Esophagus muscularis mucosa (tissue), 4 donors: ENCODE measurements at regions not wholly inside any gene's neighbourhood (a gene's known extent, or its start where the extent isn't known, plus 50 kb on each side); places are given as distances from the start of the nearest gene placed in this dataset.

Experiments
- DNase-seq: peaks from one replicate; pipeline ENCODE4 v3.0.0-alpha.2; 2017; ENCODE audit errors: extremely low spot score
- H3K27ac ChIP-seq, 4 donors: fragments of 200-600 bp; sonication (generic); replicated peaks in 1 of 4; 1 replicate in 3 of 4; 2 replicates in 1 of 4; pipeline ENCODE4 v1.5.1; 2016 to 2019; ENCODE audit warnings: mild to moderate bottlenecking in 1 of 4
- H3K27me3 ChIP-seq, 4 donors: fragments of 200-600 bp; sonication (generic); one replicate each; pipeline versions ENCODE4 v1.5.1 to v1.6.0; 2016 to 2019
- H3K36me3 ChIP-seq, 4 donors: fragments of 200-600 bp; sonication (generic); one replicate each; pipeline ENCODE4 v1.5.1; 2016 to 2019
- H3K4me1 ChIP-seq, 4 donors: fragments of 200-600 bp; sonication (generic); one replicate each; pipeline ENCODE4 v1.5.1; 2016 to 2019
- H3K4me3 ChIP-seq, 4 donors: fragments of 200-600 bp; sonication (generic); 1 replicate in 2 of 4; 2 replicates in 2 of 4; pipeline ENCODE4 v1.5.1; 2016 to 2019; ENCODE audit warnings: mild to moderate bottlenecking in 4 of 4, moderate library complexity in 1 of 4
- H3K9me3 ChIP-seq, 4 donors: fragments of 200-600 bp; sonication (generic); 1 replicate in 3 of 4; 2 replicates in 1 of 4; pipeline ENCODE4 v1.5.1; 2016 to 2019
- CTCF ChIP-seq, 3 experiments: fragments of 200-600 bp in 2 of 3; fragments of 450-650 bp in 1 of 3; sonication (generic) in 2 of 3; IDR thresholded peaks; one replicate each; pipeline ENCODE4 v1.5.1; 2017 to 2019; ENCODE audit warnings: antibody characterized with exemption in 3 of 3, mild to moderate bottlenecking in 2 of 3, moderate library complexity in 1 of 3
- EP300 ChIP-seq: sonication (generic); formaldehyde crosslinking; IDR thresholded peaks from one replicate; pipeline ENCODE4 v1.6.1; 2017; ENCODE audit warnings: antibody characterized with exemption
- POLR2A ChIP-seq: fragments of 450-650 bp; IDR thresholded peaks from one replicate; pipeline ENCODE4 v1.6.1; 2017; ENCODE audit warnings: antibody characterized with exemption, moderate library complexity, mild to moderate bottlenecking, low read depth
- POLR2AphosphoS5 ChIP-seq, 2 donors: sonication (generic); formaldehyde crosslinking; IDR thresholded peaks; one replicate each; pipeline ENCODE4 v1.6.1; 2017; ENCODE audit warnings: antibody characterized with exemption in 2 of 2
- WGBS: methylation state at CpG from one replicate; pipeline ENCODE4 v1.1.5; 2018; 5-methylcytosine and 5-hydroxymethylcytosine counted together
- intact Hi-C: fragments of 100-400 bp; cut with DNase I; formaldehyde crosslinking; loops from one replicate; pipeline ENCODE4 v1.15.1; 2023

- intact Hi-C loops = no loop called here
- DNase-seq = no peak
- 94% methylated on average over 3 of the region's 3 CpGs for WGBS
- Histone ChIP-seq H3K27me3 (no peaks in the 10 kb centered on the region), H3K9me3 (no peaks in the 10 kb centered on the region), H3K4me1 (peaks cover 0 to 8% (median under 1%) of the 10 kb centered on the region in 4 donors), H3K36me3 (no peaks in the 10 kb centered on the region), H3K27ac (no peak overlapping the region), H3K4me3 (no peak overlapping the region)
- no peak for TF ChIP-seq POLR2AphosphoS5 (IDR thresholded peaks at IDR 0.05)
- no peak for TF ChIP-seq EP300
- no peak for TF ChIP-seq CTCF (IDR thresholded peaks at IDR 0.05)
- TF ChIP-seq POLR2A = no peak
Measured at GRCh38 chr17:69723316-69723715, 308.8 kb downstream of the MAP2K6 start.

- intact Hi-C loops = no loop called here
- H3K4me1 ChIP-seq = peaks cover 4 to 12% (median 5%) of the 10 kb centered on the region in 4 donors
- TF ChIP-seq EP300 (no peak), POLR2A (no peak), CTCF (IDR thresholded peaks at IDR 0.05) (no peak), POLR2AphosphoS5 (IDR thresholded peaks at IDR 0.05) (no peak)
- H3K36me3 ChIP-seq = no peaks in the 10 kb centered on the region
- H3K27ac ChIP-seq = no peak overlapping the region
- no peaks in the 10 kb centered on the region for H3K27me3 ChIP-seq
- H3K9me3 ChIP-seq = no peaks in the 10 kb centered on the region
- DNase-seq = no peak
- H3K4me3 ChIP-seq = no peak overlapping the region
Measured at GRCh38 chr17:69723741-69724140, 309.2 kb downstream of the MAP2K6 start.

GRCh38 chr17:69724238-69724637, 309.7 kb downstream of the MAP2K6 start:
- H3K36me3 ChIP-seq = no peaks in the 10 kb centered on the region
- no peak overlapping the region for H3K27ac ChIP-seq
- 89% methylated on average over 1 of the region's 1 CpG for WGBS
- no peak overlapping the region for H3K4me3 ChIP-seq
- DNase-seq = no peak
- peaks cover 7 to 17% (median 8%) of the 10 kb centered on the region in 4 donors for H3K4me1 ChIP-seq
- intact Hi-C loops = no loop called here
- TF ChIP-seq EP300 (no peak), POLR2AphosphoS5 (IDR thresholded peaks at IDR 0.05) (no peak), CTCF (IDR thresholded peaks at IDR 0.05) (no peak), POLR2A (no peak)
- no peaks in the 10 kb centered on the region for H3K27me3 ChIP-seq
- H3K9me3 ChIP-seq = no peaks in the 10 kb centered on the region

GRCh38 chr17:69725146-69725545, 310.6 kb downstream of the MAP2K6 start:
- 90% methylated on average over 3 of the region's 3 CpGs for WGBS
- Histone ChIP-seq H3K4me3 (no peak overlapping the region), H3K27me3 (no peaks in the 10 kb centered on the region), H3K36me3 (no peaks in the 10 kb centered on the region), H3K4me1 (peaks cover 7 to 26% (median 9%) of the 10 kb centered on the region in 4 donors), H3K27ac (no peak overlapping the region), H3K9me3 (no peaks in the 10 kb centered on the region)
- intact Hi-C loops = no loop called here
- TF ChIP-seq EP300 (no peak), POLR2AphosphoS5 (IDR thresholded peaks at IDR 0.05) (no peak), POLR2A (no peak), CTCF (IDR thresholded peaks at IDR 0.05) (no peak)
- DNase-seq = no peak

- Histone ChIP-seq H3K9me3 (no peaks in the 10 kb centered on the region), H3K4me3 (no peak overlapping the region), H3K4me1 (peaks cover 13 to 45% (median 26%) of the 10 kb centered on the region in 4 donors), H3K36me3 (no peaks in the 10 kb centered on the region), H3K27ac (no peak overlapping the region), H3K27me3 (no peaks in the 10 kb centered on the region)
- intact Hi-C loops = no loop called here
- WGBS = 79% methylated on average over 2 of the region's 2 CpGs
- no peak for DNase-seq
- TF ChIP-seq EP300 (no peak), POLR2AphosphoS5 (IDR thresholded peaks at IDR 0.05) (no peak), CTCF (IDR thresholded peaks at IDR 0.05) (no peak), POLR2A (no peak)
Measured at GRCh38 chr17:69728816-69729215, 314.3 kb downstream of the MAP2K6 start.
